DMS79 treated with DMSO at 0.1 percent for 48 hours (cell line): ENCODE measurements at regions not wholly inside any gene's neighbourhood (a gene's known extent, or its start where the extent isn't known, plus 50 kb on each side); places are given as distances from the start of the nearest gene placed in this dataset.
A peak's percentile ranks its signal among the peaks of the same experiment; 100 is the strongest.

Experiments
- DNase-seq: peaks from one replicate; lab custom pipeline; 2025; lab: John Stamatoyannopoulos, UW

DNA sequence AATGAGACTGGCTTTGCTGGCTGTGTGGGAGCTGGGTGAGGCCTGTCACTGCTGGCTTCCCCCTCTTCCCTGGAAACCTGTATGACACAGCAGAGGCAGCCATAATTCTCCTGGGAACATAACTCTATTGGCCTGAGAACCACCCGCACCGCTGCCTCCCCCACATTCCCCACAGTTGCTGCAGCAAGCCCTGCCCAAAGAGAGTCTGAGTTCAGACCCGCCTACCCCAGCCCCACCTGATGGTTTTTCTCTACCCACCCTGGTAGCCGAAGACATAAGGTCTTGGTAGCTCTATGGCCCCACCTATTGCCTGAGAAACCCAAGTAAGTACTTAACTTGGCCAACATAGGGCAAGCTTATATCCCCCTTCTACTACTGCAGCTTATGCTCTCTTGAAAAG is 174.8 kb downstream of the C11orf91 start:
- DNase-seq = no peak

DNA sequence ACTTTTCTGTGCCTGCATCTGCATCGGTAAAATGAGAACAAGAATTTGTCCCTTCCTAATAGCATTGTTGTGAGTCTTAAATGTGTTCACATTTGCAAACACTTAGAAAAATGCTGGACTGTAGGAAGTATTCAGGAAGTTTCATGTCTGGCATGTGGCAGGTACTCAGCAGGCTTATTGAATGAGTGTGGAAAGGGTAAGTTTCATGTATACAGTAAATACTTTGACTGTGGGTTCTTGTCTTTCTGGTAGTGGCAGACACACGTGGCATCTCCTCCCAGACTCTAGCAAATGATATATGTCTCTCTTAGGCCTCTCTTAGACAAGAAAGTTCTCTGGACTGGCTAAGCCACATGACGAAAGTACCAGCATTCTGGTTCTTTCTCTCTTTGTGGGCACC is 179.2 kb downstream of the C11orf91 start:
- DNase-seq = no peak

DNA sequence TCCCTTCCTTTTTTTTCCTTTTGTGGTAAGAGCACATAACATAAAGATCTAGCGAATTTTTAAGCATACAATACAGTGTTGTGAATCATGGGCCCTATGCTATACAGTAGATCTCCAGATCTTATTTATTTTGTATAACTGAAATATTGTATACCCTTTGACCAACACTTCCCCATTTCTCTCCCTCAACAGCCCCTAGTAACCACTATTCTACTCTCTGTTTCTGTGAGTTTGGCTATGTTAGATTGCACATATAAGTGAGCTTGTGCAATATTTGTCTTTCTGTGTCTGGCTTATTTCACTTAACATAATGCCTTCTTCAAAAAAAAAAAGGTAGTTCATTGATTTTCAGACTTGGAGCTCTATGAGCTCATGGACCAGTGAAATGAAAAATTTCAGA is 180.5 kb downstream of the C11orf91 start:
- no peak for DNase-seq

DNA sequence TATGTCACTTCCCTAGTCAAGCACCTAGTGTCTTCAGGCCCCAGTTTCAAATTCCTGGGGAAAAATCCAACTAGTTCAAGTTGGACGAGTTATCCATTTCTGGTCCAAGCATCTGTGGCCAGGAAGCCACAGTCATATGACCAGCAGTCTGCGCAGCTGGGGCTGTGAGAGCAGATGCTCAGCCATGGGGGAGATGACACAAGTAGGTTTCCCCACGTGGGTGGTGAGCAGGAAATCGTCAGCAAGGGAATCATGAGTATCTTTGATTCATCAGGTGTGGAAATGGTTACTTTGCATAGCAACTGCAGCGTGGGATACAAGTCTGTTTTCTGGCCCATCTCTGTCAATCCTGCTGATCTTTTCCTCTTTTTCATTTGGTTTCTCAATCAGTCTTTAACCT is 185.3 kb downstream of the C11orf91 start:
- DNase-seq = no peak

DNA sequence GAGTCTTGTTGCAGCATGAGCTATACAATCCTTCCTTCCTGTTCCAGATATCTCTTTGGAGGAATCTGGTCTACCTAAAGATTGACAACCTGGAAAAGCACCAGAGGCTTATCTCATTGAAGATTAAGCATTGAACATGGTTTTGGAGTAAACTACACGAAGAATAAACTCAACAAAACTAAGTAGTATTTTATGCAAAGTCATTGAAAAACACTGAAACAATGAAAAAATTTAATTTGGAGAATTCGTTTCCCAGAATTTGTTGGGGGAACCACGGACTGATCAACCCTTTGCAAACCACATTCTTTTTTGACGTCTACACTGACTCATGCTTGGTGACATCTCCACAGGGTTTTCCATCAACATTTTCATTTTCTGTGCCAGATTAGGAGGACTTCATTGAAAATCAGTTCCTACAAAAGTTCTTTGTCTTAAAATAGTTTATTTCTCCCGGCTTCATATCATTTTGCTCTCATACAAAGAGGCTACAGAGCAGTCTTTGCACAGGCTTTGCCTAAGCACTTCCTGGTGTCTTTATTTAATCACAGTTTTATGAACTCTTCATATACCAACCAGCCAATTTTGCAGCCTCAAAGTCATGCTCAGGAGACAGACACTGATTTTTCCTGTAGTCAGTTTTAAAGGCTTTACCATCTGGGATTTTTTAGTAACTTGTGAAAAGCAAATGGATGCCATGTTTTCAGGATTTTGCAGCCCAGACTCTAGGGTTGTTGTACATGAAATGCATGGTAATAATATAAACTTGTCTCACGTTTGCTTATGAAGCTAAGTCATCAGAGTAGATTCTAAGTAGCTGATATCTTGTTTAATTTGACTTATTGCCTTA is 186.3 kb downstream of the C11orf91 start:
- no peak for DNase-seq

DNA sequence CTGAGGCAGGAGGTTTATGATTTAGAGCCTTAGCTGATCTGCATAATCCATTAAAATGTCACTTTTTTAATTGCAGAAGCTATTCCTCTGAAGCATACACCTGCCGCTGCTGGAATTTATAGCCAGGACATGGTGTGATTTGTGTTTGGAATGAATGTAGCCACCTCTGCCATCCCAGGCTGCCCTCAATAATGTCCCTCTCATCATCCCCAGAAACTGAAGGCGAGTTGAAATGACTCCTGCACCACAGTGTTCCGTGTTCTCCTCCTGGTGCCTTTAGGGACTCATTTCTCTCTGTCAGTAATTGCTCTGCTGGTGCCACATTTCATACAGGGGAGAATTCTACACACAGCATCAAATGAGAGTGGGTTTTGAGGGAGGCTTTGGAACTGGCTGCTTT is 191.0 kb downstream of the C11orf91 start:
- DNase-seq = no peak

DNA sequence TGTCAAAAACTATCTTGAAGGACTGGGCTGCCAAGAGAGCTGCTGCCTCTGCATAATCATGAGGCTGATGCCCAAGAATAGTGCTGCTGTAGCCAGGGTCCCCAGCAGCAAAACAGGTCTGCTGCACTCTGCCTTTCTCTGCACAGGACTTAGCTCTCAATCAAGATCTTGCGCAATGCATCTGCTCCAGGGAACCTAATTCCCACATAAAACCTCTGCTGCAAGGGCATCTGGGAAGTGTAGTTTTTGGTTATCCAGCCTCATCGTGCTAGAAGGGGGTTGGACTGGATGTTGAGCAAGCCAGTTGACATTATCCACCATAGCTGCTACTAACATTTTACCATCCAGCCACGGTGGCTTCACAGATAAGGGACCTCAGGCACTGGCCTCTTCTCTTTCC is 192.7 kb downstream of the C11orf91 start:
- DNase-seq = no peak

DNA sequence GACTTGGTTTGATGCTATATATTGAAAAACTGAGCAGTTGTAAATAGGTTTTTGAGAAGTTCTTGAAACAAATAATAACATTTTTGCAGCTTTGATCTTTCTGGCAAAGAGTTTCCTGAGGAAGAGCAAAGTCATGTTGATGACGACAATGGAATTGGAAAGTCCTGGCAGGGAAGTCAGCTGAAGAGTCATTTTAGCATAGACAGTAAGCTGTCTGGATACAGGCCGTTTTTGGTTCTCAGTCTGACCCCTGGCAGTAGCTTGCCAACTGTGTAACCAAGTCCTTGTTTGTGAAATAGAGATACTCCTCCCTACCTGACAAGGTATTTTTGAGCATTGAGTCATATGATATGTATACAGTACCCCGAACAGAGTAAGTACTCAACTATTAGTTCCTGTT is 193.3 kb downstream of the C11orf91 start:
- no peak for DNase-seq

DNA sequence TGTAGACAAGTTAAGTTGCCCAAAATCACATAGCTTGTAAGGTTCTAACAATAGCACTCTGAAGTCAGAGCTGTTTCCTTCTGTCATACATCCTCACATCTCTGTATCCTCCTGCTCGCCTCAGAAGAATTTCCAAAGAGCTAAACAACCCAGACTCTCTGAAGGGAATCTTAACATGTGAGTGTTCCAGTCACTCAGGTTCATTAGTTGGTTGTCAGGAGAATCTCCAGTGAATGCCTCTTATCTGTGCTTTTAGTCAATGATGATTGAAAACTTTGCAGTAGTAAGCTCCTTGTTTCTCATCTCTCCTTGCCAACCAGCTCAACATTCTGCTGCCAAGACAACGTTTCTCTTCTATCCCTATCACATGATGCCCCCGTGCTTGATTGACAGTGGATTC is 195.5 kb downstream of the C11orf91 start:
- DNase-seq = no peak

DNA sequence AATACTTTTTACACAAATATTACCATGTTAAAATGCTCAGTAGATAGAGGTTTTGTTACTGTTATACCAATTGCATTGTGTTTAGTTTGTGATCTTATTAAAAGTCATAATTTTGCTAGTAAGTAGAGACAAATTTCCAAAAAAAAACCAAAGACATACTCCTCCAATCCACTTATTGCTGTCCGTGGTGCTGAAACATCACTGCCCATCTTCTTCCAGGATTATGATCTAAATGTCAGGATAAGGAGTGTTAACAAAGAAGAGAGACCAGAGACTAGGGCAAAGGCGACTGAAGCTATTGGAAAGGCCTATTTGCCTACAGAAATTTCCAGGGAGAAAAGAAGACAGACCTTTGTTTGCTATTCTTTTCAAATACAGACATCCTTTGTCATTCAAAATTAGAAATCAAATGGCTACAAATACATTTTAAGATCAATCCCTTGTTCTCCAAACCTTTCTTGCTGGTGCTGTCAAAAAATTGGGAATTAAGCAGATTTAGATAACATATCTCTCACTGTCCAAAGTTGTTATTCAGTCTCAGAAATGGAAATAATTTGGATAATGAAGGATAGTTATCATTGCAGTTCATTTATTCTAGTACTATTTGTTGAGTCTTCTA is 199.7 kb downstream of the C11orf91 start:
- no peak for DNase-seq

DNA sequence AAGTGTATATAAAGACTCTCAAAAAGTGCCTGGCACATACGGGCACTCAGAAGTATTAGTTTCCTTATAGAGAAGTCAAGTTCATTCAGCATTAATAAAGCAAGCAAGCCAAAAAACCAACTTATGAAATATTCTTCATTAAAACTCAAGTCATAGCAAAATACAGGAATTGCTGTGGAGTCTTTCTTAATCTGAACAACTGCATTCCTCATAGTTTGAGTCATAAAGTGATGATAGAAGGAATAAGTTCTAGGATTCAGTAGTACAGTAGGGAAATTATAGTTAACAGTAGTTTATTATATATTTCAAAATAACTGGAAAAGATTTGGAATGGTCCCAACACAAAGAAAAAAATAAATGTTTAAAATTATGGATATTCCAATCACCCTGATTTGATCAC is 200.3 kb downstream of the C11orf91 start:
- no peak for DNase-seq

DNA sequence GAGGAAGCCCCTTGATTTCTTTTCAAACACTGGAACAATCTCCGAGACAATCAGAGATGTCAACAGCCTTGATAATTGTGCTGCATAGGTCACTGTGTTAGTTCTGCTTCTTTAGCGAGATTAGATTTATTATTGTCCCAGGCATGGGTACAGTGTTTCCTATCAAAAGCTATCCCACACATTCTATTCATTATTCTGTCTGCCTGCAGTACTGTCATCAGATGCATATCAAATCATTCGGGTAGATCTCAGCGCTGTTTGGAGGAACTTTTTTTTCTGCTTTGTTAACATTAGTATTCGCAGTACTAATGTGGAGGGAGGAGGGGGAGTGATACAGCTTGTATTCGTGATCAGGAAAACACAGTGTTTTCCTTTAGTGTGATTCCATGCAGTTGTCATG is 208.0 kb downstream of the C11orf91 start:
- DNase-seq = no peak

DNA sequence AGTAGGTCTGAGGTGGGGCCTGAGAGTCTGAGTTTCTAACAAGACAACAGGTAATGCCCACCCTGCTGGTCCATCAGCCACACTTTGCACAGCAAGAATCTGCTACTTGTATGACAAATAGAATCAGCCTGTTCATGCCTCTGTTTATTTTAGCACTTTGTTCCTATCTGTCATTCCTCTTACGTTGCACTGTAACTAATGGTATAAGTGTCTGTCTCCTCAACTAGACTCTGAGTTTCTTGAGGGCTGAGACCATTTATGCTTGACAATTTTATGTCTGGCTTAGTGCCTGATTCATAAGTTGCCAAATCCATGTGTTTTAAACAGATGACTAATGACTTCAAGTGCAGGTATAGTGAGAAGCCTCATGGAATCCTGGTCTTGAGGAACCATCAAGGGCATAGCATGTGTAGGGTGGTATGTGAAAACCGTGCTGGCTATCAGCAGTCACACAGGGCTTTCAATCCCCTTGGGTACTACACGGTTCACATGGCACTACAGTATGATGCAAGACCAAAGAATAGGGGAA is 209.7 kb downstream of the C11orf91 start:
- DNase-seq = peak; percentile 55

DNA sequence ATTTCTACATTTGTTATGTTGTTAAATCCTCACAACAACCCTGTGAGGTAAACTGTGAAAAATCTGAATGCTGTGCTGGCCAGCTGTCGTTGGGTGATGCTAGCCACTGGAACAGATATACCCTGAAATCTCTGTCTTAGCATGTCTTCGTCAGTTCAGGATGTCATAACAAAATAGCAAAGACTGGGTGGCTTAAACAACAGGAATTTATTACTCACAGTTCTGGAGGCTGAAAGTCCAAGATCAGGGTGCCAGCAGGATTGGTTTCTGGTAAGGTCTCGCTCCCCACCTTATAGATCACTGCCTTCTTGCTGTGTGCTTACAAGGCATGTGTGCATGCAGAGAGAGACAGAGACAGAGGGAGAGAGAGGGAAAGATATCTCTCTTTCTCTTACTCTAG is 211.7 kb downstream of the C11orf91 start:
- no peak for DNase-seq

DNA sequence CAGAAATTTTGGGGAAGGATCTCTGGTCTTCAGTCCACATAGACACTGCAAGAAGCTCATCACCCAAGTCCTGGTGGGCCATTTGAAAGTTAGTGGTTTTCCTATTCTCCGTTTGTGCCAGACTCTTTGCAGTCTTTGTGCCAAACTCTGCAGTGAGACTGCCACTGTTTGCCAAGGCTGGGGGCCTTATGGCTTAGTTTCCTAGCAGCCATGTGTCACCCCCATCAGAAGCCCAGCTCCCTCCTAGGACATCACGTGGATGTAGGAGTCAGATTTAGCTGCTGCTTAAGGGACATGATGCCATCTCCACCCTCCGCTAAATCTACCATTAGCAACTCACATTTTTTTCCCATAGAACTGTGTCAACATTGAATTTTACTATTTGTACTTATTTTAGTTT is 220.0 kb downstream of the C11orf91 start:
- DNase-seq = no peak

DNA sequence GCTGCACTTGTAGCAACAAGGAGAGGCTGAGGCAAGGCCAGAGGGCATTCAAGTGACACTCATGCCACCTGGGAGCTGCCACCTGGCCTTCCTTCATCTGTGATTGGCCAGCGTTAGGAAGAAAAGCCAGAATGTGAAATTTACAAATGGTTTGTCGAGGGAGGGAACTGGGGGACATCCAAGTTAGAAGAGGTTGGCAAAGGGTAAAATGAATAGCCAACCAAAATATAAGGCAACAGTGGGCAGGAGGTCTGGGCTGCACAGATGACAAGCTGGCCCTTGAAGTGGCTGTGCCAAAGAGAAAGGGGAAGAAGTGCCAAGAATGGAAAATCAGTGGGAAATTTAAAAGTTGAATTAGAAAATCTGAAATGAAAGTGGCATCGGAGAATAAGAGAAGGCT is 221.4 kb downstream of the C11orf91 start:
- peak; percentile 37 for DNase-seq

DNA sequence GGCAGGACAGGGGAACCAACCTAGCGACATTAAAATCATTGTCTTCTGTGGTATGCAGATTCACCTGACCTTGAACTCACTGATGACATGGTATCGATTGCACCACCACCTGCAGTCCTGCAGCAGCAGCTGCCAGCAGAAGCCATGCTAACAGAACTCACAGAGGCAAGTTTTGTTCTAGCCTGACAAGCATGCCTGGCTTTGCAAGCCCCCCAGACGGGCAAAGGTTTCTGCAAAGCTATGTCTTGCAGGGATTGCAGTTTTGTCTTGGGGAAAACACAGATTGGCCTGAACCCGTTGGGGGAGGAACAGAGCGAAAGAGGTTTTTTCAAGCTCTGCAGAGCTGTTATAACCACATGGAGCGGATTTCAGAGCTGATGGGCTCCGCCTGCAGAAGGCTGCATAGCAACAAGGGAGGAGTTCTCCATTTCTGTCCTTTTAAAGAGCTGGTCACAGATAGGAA is 221.0 kb downstream of the HIPK3 start:
- DNase-seq = no peak

DNA sequence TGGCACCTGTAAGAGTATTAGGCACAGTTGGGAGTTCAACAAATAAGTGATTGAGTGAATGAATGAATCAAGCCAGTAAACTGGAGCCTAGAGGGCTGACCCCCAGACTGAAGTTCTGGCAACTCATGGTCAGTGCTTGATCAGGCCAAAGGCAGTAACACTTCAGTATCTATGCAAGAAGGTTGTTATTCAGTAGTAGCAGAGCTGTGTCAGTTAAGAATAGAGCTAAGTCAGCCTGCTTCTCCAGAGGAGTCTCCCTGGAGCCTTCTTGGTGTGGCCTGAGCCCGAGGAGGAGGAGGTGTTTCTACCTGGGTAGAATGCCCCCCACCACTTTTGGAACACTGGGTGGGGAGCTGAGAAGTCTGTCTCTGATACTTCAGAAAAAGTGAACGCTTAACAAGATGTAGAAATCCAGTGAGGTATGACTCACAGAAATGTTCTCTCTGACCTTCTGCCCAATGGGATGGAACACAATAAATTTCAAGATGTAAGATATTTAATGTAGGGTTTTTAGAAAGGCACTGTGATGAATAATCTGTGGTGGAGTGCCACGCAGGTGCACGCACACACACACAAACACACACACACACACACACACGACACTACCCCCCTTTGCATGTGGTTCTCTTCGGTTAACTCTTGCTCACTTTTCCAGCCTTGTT is 219.9 kb downstream of the HIPK3 start:
- DNase-seq = peak; percentile 15

DNA sequence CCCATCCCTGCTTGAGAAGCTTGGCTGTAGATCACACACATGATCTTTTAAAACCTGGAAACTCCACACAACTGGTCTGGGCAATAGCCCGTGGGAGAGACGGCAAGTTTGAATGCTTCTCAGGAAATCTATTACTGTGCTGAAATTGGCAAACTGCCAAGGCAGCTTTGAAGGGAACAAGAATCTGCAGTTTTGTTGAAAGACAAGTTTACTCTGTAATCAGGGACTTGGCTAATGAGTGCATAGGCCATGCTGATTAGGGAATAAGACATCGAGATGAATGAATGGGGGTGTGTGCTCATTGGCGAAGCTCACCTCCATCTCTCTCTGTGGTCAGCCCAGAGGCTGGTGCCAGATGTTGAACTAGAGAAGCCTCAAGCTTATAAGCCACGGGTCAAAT is 218.8 kb downstream of the HIPK3 start:
- DNase-seq = peak; percentile 87

DNA sequence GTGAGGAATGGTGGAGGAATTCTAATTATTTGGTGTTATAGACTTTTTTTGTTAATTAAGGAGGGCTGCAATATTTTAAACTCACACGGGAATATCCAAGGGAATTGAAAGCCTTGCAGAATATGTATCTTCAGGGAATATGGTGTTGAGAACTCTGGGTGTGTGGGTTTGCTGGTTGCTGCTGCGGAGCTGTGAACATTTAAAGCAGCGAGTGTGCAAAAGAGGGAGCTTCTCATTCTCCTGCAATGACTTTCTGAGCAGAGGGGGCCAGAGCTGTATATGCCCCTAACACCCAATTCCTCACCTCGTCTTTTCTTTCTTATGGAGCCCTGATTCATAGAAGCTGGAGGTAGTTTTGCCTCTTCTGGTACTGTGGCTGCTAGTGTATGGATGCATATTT is 217.7 kb downstream of the HIPK3 start:
- DNase-seq = no peak

DNA sequence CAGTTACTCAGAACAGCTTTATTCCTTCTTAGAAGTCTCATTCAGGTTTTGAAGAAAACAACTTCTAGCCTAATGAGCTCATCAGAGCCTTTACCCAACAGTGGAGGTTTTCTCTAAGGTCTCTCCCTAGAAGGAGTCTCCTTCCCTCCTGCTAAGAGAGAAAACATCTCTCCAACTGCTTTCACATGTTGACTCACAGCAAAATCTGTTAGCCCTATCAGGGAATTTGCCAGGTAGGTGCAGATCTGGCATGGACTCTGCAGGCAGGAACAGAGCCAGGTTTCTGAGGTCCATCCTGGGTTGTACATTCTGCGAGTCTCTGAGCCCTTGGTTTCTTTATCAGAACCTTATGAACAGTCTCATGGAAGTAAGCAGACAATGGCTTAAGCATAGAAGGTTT is 214.4 kb downstream of the HIPK3 start:
- DNase-seq = no peak

DNA sequence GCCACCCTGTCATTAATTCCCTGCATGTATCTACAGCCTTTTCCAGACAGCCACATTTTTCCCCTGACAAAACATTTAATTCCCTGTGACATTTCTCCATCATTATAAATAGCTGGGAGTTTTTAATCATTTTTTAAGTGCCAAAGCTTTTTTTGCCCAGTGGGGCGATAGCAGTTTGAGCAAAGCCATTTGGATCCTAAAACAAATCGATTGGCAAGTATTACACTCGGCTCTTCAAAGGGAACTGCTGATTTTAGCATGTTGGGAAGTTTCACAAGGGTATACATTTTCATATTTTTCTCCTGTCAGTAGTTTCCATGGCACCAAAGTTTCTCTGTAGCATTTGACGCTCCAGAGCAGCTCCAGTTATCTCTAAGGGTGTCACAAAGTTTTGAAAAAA is 210.8 kb downstream of the HIPK3 start:
- no peak for DNase-seq

DNA sequence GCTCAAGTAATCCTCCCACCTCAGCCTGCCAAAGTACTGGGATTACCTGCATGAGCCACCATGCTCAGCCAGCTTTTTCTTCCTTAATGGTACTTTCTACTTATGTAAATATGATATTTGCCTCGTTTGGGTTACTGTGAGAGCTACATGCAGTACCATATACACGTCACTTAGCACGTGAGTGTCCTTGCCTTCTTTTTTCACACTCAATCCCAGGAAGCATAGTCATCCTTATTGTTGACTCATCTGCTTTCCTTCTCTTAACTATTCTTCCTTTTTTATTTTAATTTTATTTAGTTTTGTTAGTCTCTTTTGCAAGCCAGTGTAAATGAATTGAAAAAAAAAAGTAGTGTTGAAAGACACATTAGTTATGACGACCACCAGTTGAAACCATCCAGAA is 205.9 kb downstream of the HIPK3 start:
- no peak for DNase-seq
